Neural cell (in vitro differentiated cells): ENCODE measurements at regions not wholly inside any gene's neighbourhood (a gene's known extent, or its start where the extent isn't known, plus 50 kb on each side); places are given as distances from the start of the nearest gene placed in this dataset.

ENCODE experiments used
- H2AFZ ChIP-seq: fragments of 200-600, 300-800 bp; sonication (generic), shearing (Covaris generic); 2 replicates; pipeline ENCODE4 v1.6.0; 2014; ENCODE audit warnings: low read depth, mild to moderate bottlenecking, antibody characterized with exemption, low read length, moderate library complexity
- H3F3A ChIP-seq: fragments of 200-600 bp; shearing (Covaris generic); 2 replicates; pipeline ENCODE4 v1.6.1; 2016; ENCODE audit warnings: mild to moderate bottlenecking, moderate library complexity, mixed read lengths, antibody characterized with exemption, low read length; ENCODE audit not compliant: insufficient read depth, poor library complexity, severe bottlenecking
- H3K27ac ChIP-seq: fragments of 200-600, 300-800 bp; sonication (generic), shearing (Covaris generic); 2 replicates; pipeline ENCODE4 v1.5.1; 2014; ENCODE audit warnings: mild to moderate bottlenecking, low read length, moderate library complexity
- H3K27me3 ChIP-seq: fragments of 300-800, 200-600 bp; sonication (generic), shearing (Covaris generic); 2 replicates; pipeline ENCODE4 v1.6.0; 2014; ENCODE audit warnings: mild to moderate bottlenecking, low read depth, low read length, moderate library complexity; ENCODE audit not compliant: insufficient read depth
- H3K36me3 ChIP-seq: fragments of 300-800, 200-600 bp; sonication (generic), shearing (Covaris generic); 2 replicates; pipeline ENCODE4 v1.5.1; 2014; ENCODE audit warnings: mild to moderate bottlenecking, antibody characterized with exemption, low read length, moderate library complexity; ENCODE audit not compliant: insufficient read depth
- H3K4me2 ChIP-seq: fragments of 300-800, 200-600 bp; sonication (generic), shearing (Covaris generic); 2 replicates; pipeline ENCODE4 v1.6.0; 2014; ENCODE audit warnings: mild to moderate bottlenecking, low read length
- H3K4me3 ChIP-seq: fragments of 300-800, 200-600 bp; sonication (generic), shearing (Covaris generic); 2 replicates; pipeline ENCODE4 v1.5.1; 2014; ENCODE audit warnings: mild to moderate bottlenecking, low read length, moderate library complexity
- H3K79me2 ChIP-seq: fragments of 200-600 bp; shearing (Covaris generic); replicated peaks from 2 replicates; pipeline ENCODE4 v1.6.0; 2014; ENCODE audit warnings: mild to moderate bottlenecking, low read length, moderate library complexity; ENCODE audit not compliant: insufficient read depth
- H3K9ac ChIP-seq: fragments of 300-800, 200-600 bp; sonication (generic), shearing (Covaris generic); 2 replicates; pipeline ENCODE4 v1.6.1; 2016; ENCODE audit warnings: mild to moderate bottlenecking, low read length, mixed read lengths
- H3K9me2 ChIP-seq: fragments of 200-600 bp; shearing (Covaris generic); 2 replicates; pipeline ENCODE4 v1.6.1; 2016; ENCODE audit warnings: mild to moderate bottlenecking, low read length, mixed read lengths; ENCODE audit not compliant: insufficient read depth
- H3K9me3 ChIP-seq: fragments of 200-600, 300-800 bp; sonication (generic), shearing (Covaris generic); 2 replicates; pipeline ENCODE4 v1.6.1; 2016; ENCODE audit warnings: mild to moderate bottlenecking, mixed run types, low read length, moderate library complexity, mixed read lengths
- H4K20me1 ChIP-seq: fragments of 200-600 bp; shearing (Covaris generic); 2 replicates; pipeline ENCODE4 v1.6.1; 2016; ENCODE audit warnings: mild to moderate bottlenecking, mixed run types; ENCODE audit not compliant: insufficient read depth
- CTCF ChIP-seq: fragments of 450-650 bp; IDR thresholded peaks from 2 replicates; pipeline ENCODE4 v1.5.1; 2014; ENCODE audit warnings: antibody characterized with exemption, mild to moderate bottlenecking, moderate library complexity; ENCODE audit not compliant: poor library complexity, severe bottlenecking
- EP300 ChIP-seq: fragments of 450-650 bp; conservative IDR thresholded peaks from 2 replicates; pipeline ENCODE4 v1.6.1; 2014; ENCODE audit warnings: antibody characterized with exemption, mild to moderate bottlenecking, moderate library complexity; ENCODE audit not compliant: poor library complexity, severe bottlenecking
- EZH2 ChIP-seq: fragments of 200-600, 300-800 bp; shearing (Covaris generic), sonication (generic); IDR thresholded peaks from 2 replicates; pipeline ENCODE4 v1.6.1; 2014; ENCODE audit warnings: antibody characterized with exemption, low read length, borderline replicate concordance, mild to moderate bottlenecking; ENCODE audit not compliant: insufficient read depth, poor library complexity, severe bottlenecking
- MXI1 ChIP-seq: fragments of 450-650 bp; conservative IDR thresholded peaks from 2 replicates; pipeline ENCODE4 v1.6.1; 2014; ENCODE audit warnings: antibody characterized with exemption, mild to moderate bottlenecking; ENCODE audit not compliant: poor library complexity, severe bottlenecking
- POLR2AphosphoS5 ChIP-seq: IDR thresholded peaks from 2 replicates; pipeline ENCODE4 v1.6.1; 2012
- RAD21 ChIP-seq: fragments of 450-650 bp; conservative IDR thresholded peaks from 2 replicates; pipeline ENCODE4 v1.6.1; 2014; ENCODE audit warnings: antibody characterized with exemption, mild to moderate bottlenecking, moderate library complexity
- REST ChIP-seq: IDR thresholded peaks from 2 replicates; pipeline ENCODE4 v1.6.1; 2012; ENCODE audit warnings: borderline replicate concordance
- SMC3 ChIP-seq: fragments of 450-650 bp; conservative IDR thresholded peaks from 2 replicates; pipeline ENCODE4 v1.6.1; 2014; ENCODE audit warnings: antibody characterized with exemption, mild to moderate bottlenecking, moderate library complexity; ENCODE audit not compliant: poor library complexity
- TAF1 ChIP-seq: IDR thresholded peaks from 2 replicates; pipeline ENCODE4 v1.6.1; 2012; ENCODE audit warnings: low read depth

GRCh38 chr6:44046516-44047178 is 80.6 kb downstream of the MRPL14 start:
- Histone ChIP-seq H3K27ac (no peak overlapping the region), H2AFZ (no peak overlapping the region), H3K9me2 (no peaks in the 10 kb centered on the region), H3K9me3 (no peaks in the 10 kb centered on the region), H4K20me1 (no peaks in the 10 kb centered on the region), H3K27me3 (no peaks in the 10 kb centered on the region), H3K36me3 (no peaks in the 10 kb centered on the region), H3F3A (no peaks in the 10 kb centered on the region), H3K4me2 (no peak overlapping the region), H3K79me2 (no peaks in the 10 kb centered on the region), H3K9ac (no peak overlapping the region), H3K4me3 (no peak overlapping the region)
- no peak for TF ChIP-seq EZH2
- no peak for TF ChIP-seq POLR2AphosphoS5
- no peak for TF ChIP-seq CTCF
- TF ChIP-seq EP300 = no peak
- TF ChIP-seq TAF1 = no peak

DNA sequence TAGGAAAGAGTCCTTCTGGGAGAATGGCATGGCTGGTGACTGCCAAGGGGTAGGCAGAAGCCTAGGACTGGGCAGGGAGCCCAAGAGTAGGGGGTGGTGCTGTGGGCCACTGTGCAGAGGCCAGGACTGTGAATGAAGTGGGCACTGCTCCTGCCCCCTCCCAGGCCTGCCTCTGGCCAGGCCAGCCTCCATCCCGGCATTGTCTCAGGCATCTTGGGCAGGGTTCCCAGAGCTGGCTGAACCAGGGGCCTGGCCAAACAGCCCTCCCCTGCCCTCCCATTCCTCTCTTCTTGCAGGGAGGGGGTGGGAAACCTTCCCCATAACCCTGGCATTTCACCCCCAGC is 81.6 kb downstream of the MRPL14 start:
- H3K27ac ChIP-seq = no peak overlapping the region
- no peaks in the 10 kb centered on the region for H3K9me3 ChIP-seq
- no peaks in the 10 kb centered on the region for H4K20me1 ChIP-seq
- no peaks in the 10 kb centered on the region for H3K36me3 ChIP-seq
- no peaks in the 10 kb centered on the region for H3K79me2 ChIP-seq
- no peaks in the 10 kb centered on the region for H3K27me3 ChIP-seq
- H3K9ac ChIP-seq = no peak overlapping the region
- no peak overlapping the region for H3K4me3 ChIP-seq
- no peaks in the 10 kb centered on the region for H3K9me2 ChIP-seq
- no peak overlapping the region for H3K4me2 ChIP-seq
- H2AFZ ChIP-seq = no peak overlapping the region
- H3F3A ChIP-seq = no peaks in the 10 kb centered on the region
- no peak for TF ChIP-seq RAD21
- TF ChIP-seq REST = no peak

GRCh38 chr6:44044940-44045671 is 82.1 kb downstream of the MRPL14 start:
- Histone ChIP-seq H3K4me2 (no peak overlapping the region), H4K20me1 (no peaks in the 10 kb centered on the region), H3K9me2 (no peaks in the 10 kb centered on the region), H3K9me3 (no peaks in the 10 kb centered on the region), H3K27me3 (no peaks in the 10 kb centered on the region), H3K27ac (no peak overlapping the region), H3K36me3 (no peaks in the 10 kb centered on the region), H3K9ac (no peak overlapping the region), H2AFZ (no peak overlapping the region), H3F3A (no peaks in the 10 kb centered on the region), H3K4me3 (no peak overlapping the region), H3K79me2 (no peaks in the 10 kb centered on the region)
- TF ChIP-seq MXI1 (no peak), RAD21 (no peak), EP300 (no peak), REST (no peak), TAF1 (no peak), POLR2AphosphoS5 (no peak), SMC3 (no peak), EZH2 (no peak)
